GM06990 (cell line): ENCODE measurements at regions not wholly inside any gene's neighbourhood (a gene's known extent, or its start where the extent isn't known, plus 50 kb on each side); places are given as distances from the start of the nearest gene placed in this dataset.
"Not testable (repeated sequence)": the region's sequence is repeated elsewhere in the genome, so short reads cannot be mapped to it uniquely, and the experiment has no call there.

Experiments used
- DNase-seq: peaks from one replicate; pipeline ENCODE4 v3.0.0-alpha.2; 2011; ENCODE audit not compliant: insufficient read length; ENCODE audit errors: extremely low read depth
- H3K27me3 ChIP-seq: replicated peaks from 2 replicates; pipeline ENCODE4 v1.6.0; 2011; ENCODE audit warnings: low read length; ENCODE audit not compliant: control insufficient read depth, insufficient read depth
- H3K36me3 ChIP-seq: 2 replicates; pipeline ENCODE4 v1.5.1; 2011; ENCODE audit warnings: low read length; ENCODE audit not compliant: control insufficient read depth, insufficient read depth
- H3K4me3 ChIP-seq: replicated peaks from 2 replicates; pipeline ENCODE4 v1.5.1; 2011; ENCODE audit warnings: low read depth, mild to moderate bottlenecking, control low read depth, low read length
- TF ChIP-seq, protein P1 (sequence below): IDR thresholded peaks from 2 replicates; pipeline ENCODE4 v1.5.1; 2011; ENCODE audit warnings: low read length, control low read depth, mild to moderate bottlenecking, inconsistent platforms; ENCODE audit not compliant: insufficient read depth, poor library complexity, severe bottlenecking

DNA sequence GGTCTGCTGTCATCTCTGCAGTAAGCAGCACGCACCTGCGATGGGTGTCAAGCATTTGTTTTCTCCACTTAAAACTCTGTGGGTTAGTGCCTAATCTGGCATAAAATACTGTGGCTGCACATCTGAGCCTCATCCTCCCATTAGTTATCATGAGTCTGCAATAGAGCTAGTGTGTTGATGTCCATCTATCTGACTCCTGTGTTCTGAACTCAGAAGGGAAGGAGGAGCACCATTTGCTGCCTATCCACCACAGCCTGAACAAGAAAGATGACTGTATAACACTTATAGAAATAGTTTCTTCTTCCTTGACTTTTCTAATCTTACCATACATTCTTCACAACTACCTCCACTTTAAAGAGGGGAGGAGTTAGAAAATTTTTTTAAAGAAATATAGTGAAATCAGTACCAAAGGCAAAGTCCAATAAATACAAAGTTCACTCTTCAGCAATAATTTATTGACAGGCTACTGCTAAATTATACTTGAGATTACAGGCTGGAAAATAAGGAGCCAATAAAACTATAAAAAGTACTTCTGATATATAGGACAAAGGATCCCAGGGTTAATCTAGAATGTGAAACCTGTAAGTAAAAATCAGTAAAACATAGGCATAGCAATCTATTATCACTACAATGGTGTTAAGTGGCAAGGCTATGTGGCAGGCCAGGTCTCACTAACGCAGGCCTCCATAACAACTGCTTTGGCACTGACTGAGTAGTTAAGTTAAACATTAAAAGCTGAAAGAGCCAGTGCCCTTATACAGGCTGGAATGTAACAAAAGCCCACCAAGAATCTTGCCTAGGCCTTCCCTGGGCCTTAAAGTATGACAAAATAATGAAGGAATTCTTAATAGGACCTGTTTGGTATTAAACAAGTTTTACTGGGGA lies 70.2 kb downstream of the LGALS9C start:
- not testable (repeated sequence) for H3K4me3 ChIP-seq, DNase-seq, H3K27me3 ChIP-seq, H3K36me3 ChIP-seq

DNA sequence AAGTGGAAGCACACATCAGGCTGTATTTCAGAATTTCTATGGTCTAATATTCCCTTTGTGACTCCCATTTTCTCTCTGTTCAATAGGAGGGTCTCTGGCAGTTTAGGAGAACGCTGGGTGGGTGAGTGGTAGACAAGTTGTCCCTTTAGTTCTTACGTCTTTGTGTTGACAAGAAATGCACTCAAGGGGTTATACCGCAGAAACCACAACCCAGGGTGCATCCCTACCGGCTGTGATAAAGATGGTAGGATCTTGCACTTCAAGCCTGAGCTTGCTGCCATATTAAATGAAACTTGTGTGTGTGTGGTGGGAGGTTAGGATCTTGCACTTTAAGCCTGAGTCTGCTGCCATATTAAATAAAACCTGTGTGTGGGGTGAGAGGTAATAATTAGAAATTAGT lies 80.5 kb downstream of the LGALS9C start:
- not testable (repeated sequence) for DNase-seq, H3K36me3 ChIP-seq, H3K27me3 ChIP-seq, H3K4me3 ChIP-seq

DNA sequence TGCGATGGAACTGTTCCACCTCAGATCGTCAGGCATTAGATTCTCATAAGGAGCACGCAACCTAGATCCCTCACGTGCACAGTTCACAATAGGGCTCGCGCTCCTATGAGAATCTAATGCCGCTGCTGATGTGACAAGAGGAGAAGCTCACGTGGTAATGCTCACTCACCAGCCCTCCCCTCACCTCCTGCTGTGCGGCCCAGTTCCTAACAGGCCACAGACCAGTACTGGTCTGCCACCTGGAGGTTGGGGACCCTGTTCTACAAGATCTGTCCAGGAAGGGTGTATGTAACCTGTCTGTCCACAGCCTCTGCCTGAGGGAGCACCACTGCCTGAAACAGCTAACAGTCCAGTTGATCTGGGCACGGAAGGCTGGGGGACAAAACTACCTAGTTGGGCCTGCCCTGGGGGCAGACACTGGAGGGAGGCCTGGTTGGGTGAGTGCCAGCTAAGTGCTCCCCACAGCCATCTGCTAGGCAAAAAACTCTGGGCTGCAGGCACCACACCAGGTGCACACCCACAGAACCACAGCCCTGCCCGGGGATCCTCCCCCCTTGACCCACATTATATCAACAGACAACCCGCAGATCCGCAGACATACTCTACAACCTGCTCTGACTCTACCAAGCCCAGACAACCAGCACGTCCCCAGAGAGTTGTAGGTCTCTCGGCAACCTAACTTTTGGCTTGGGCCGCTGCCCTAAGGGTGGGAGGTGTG lies 80.7 kb downstream of the TBC1D28 start:
- H3K36me3 ChIP-seq, H3K4me3 ChIP-seq, H3K27me3 ChIP-seq: not testable (repeated sequence)
- peak; percentile 17 for DNase-seq

DNA sequence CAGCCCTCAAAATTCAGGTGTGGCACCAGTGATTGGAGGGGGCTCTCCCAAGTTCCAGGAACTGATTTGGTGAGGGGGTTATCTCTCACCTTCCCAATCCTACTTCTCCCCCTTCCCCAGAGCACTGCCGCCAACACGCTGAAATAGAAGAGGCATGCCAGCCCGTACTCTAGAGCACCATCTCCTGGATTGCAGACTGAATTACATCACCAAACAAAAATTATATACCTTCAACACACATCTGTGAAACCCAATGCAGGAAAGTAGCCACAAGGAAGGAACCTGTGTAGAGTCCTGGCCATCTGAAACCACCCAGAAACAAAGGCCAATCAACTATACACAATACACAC lies 80.1 kb downstream of the TBC1D28 start:
- DNase-seq: peak; percentile 1
- H3K27me3 ChIP-seq, H3K4me3 ChIP-seq, H3K36me3 ChIP-seq: not testable (repeated sequence)
- TF ChIP-seq, protein P1, sequence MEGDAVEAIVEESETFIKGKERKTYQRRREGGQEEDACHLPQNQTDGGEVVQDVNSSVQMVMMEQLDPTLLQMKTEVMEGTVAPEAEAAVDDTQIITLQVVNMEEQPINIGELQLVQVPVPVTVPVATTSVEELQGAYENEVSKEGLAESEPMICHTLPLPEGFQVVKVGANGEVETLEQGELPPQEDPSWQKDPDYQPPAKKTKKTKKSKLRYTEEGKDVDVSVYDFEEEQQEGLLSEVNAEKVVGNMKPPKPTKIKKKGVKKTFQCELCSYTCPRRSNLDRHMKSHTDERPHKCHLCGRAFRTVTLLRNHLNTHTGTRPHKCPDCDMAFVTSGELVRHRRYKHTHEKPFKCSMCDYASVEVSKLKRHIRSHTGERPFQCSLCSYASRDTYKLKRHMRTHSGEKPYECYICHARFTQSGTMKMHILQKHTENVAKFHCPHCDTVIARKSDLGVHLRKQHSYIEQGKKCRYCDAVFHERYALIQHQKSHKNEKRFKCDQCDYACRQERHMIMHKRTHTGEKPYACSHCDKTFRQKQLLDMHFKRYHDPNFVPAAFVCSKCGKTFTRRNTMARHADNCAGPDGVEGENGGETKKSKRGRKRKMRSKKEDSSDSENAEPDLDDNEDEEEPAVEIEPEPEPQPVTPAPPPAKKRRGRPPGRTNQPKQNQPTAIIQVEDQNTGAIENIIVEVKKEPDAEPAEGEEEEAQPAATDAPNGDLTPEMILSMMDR: peak; percentile 48

DNA sequence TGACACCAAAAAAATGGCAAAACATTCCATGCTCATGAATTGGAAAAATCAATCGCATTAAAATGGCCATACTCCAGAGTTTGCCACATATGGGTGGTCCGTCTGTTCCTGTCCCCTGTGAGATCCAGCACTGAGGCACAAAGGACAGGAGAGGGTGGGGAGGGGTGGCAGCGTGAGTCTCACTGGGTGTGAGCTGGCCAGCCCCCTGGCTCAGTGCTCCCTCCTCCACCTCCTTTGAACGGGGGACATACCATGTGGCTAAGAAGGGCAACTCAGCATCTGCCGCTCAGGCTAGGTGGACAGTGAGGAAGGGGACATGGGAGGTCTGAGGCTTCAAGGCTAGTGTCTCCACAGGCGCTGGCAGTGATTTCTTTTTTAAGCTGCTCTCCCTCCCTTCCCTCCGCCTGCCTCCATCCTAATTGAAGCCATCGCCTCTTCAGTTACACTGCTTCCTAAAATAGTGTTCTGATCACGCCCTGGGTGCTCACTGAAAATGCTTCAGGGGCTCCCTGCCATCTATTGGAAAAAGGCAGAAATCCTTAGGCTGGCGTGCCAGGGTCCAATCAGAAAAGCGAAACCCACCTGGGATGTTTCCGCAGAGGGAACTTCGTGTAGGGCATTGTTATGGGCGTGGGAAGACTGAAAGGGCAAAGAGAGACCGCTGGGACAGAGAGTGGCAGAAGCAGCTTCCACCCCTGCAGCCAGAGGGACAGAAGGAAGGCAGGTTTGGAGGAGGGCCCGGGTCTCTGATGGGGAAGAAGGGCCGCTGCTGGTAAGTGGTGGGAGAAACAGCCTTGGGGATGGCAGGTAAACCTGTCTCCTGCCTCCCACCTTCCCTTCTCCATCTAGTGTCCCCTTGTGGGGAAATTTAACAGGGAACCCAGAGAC lies 75.8 kb downstream of the TBC1D28 start:
- not testable (repeated sequence) for H3K36me3 ChIP-seq, H3K4me3 ChIP-seq, DNase-seq, H3K27me3 ChIP-seq

DNA sequence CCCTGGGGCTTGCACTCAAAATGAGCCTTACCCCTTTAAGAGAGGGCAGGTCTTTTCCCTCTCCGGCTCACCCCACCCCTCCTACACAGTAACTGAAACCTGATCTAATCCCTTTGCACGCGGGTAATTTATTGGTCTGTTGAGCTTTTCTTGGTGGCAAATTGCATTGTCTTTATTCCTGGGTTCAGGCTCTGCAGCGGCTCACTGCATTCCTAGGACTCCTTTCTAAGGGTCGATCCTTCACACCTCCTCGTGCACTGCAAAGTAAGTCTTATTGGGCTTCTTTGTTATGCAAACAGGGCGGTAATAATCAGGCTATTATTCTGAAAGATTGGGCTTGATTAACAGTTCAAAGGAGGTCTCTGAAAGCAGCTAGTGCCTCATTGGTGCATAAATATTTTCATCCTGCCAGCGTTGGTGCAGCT lies 74.7 kb downstream of the TBC1D28 start:
- not testable (repeated sequence) for H3K27me3 ChIP-seq, H3K36me3 ChIP-seq, H3K4me3 ChIP-seq, DNase-seq

DNA sequence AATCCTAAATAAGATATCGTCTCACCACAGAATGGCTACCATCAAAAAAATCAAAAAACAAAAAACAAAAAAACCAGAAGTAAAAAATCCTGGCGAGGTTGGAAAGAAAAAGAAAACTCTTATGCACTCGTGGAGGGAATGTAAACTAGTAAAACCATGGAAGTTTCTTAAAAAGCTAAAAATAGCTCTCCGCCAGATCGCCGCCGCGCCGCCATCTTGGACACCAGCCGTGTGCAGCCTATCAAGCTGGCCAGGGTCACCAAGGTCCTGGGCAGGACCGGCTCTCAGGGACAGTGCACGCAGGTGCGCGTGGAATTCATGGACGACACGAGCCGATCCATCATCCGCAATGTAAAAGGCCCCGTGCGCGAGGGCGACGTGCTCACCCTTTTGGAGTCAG lies 71.7 kb downstream of the TBC1D28 start:
- not testable (repeated sequence) for H3K36me3 ChIP-seq, H3K4me3 ChIP-seq, H3K27me3 ChIP-seq, DNase-seq

DNA sequence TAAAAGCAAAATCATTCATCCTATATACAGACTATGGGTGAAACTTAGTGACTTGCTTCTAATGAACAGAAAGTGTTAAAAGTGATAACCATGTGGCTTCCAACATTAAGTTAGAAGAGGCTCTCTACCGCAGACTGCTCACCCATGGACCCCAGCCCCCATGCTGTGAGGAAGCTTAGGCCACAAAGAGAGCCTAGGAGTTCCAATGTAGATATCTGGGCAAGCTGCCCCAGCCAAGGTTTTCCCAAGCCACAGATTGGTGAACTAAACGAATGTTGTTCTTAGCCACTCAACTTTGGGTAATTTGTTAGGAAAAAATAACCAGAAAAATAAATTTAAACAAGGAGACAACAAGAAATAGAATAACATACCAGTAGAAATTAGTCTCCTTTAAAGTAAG lies 70.1 kb downstream of the TBC1D28 start:
- not testable (repeated sequence) for DNase-seq, H3K36me3 ChIP-seq, H3K4me3 ChIP-seq, H3K27me3 ChIP-seq
